Lower lobe of right lung (tissue), 2 donors: ENCODE measurements at regions not wholly inside any gene's neighbourhood (a gene's known extent, or its start where the extent isn't known, plus 50 kb on each side); places are given as distances from the start of the nearest gene placed in this dataset.

Source experiments
- ATAC-seq, 2 donors: fragments of 200-7000 bp; cut with Tn5 transposase; one replicate each; pipeline ENCODE4 v1.9.1; 2020 to 2022; ENCODE audit warnings: mild to moderate bottlenecking in 2 of 2, moderate library complexity in 2 of 2
- DNase-seq: peaks from one replicate; pipeline ENCODE4 v3.0.0-alpha.2; 2020
- H3K27ac ChIP-seq: fragments of 200-600 bp; one replicate; pipeline ENCODE4 v1.8.0; 2022
- H3K27me3 ChIP-seq: fragments of 200-600 bp; one replicate; pipeline ENCODE4 v1.8.0; 2022; ENCODE audit warnings: low read depth
- H3K36me3 ChIP-seq: fragments of 200-600 bp; one replicate; pipeline ENCODE4 v1.8.0; 2022; ENCODE audit warnings: mild to moderate bottlenecking
- H3K4me1 ChIP-seq: fragments of 200-600 bp; one replicate; pipeline ENCODE4 v1.8.0; 2022
- H3K4me3 ChIP-seq: fragments of 200-600 bp; one replicate; pipeline ENCODE4 v1.8.0; 2022; ENCODE audit warnings: mild to moderate bottlenecking
- H3K9me3 ChIP-seq: fragments of 200-600 bp; one replicate; pipeline ENCODE4 v1.8.0; 2022
- intact Hi-C: fragments of 100-400 bp; cut with DNase I; formaldehyde crosslinking; loops from one replicate; pipeline ENCODE4 v1.11.0; 2022
- TF ChIP-seq, protein P1 (sequence below): fragments of 200-600 bp; IDR thresholded peaks from one replicate; pipeline ENCODE4 v1.8.0; 2022; ENCODE audit warnings: antibody characterized with exemption, mild to moderate bottlenecking
- donor health status: DM: no; HTN: yes; CAD: no; lungs with severe emphysema.

DNA sequence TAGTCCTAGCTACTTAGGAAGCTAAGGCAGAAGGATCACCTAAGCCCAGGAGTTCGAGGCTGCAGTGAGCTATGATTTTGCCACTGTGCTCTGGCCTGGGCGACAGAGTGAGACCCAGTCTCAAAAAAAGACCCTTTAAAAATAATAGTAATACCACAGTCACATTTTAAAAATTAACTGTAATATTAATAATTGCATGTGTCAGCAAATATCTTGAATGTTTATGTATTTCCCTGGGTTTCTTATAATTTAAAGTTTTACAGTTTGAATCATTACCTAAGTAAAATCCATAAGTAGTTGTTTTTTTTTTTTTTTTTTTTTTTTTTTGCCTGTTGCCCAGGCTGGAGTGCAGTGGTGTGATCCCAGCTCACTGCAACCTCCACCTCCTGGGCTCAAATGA lies 69.2 kb downstream of the LYZL2 start:
- Histone ChIP-seq H3K4me3 (no peak overlapping the region), H3K4me1 (peaks cover 15% of the 10 kb centered on the region), H3K27me3 (no peaks in the 10 kb centered on the region), H3K9me3 (no peaks in the 10 kb centered on the region), H3K36me3 (no peaks in the 10 kb centered on the region), H3K27ac (no peak overlapping the region)
- ATAC-seq (no peak), DNase-seq (no peak)
- intact Hi-C loops = no loop called here
- TF ChIP-seq, protein P1, sequence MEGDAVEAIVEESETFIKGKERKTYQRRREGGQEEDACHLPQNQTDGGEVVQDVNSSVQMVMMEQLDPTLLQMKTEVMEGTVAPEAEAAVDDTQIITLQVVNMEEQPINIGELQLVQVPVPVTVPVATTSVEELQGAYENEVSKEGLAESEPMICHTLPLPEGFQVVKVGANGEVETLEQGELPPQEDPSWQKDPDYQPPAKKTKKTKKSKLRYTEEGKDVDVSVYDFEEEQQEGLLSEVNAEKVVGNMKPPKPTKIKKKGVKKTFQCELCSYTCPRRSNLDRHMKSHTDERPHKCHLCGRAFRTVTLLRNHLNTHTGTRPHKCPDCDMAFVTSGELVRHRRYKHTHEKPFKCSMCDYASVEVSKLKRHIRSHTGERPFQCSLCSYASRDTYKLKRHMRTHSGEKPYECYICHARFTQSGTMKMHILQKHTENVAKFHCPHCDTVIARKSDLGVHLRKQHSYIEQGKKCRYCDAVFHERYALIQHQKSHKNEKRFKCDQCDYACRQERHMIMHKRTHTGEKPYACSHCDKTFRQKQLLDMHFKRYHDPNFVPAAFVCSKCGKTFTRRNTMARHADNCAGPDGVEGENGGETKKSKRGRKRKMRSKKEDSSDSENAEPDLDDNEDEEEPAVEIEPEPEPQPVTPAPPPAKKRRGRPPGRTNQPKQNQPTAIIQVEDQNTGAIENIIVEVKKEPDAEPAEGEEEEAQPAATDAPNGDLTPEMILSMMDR = no peak

DNA sequence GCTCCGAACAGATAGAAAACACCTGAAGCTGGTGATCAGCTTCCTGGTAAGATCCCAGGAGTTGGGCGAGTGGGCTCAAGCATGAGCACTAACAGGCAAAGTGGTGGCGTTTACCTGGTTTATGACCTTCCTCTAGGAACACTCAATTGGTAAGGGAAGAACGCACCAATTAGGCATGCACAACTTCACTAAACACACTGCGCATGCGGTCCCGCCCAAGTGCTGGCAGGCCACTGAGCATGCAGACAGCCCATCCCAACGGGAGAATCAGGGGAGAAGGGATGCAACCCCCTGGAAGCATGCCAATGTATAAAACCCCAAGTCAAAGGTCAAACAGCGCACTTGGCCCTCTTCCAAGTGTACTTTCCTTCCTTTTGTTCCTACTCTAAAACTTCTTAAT lies 70.4 kb downstream of the LYZL2 start:
- Histone ChIP-seq H3K9me3 (no peaks in the 10 kb centered on the region), H3K27me3 (no peaks in the 10 kb centered on the region), H3K4me1 (peaks cover 25% of the 10 kb centered on the region), H3K4me3 (no peak overlapping the region), H3K27ac (no peak overlapping the region), H3K36me3 (no peaks in the 10 kb centered on the region)
- intact Hi-C loops = no loop called here
- TF ChIP-seq, protein P1 = no peak
- ATAC-seq = no peak
- no peak for DNase-seq

DNA sequence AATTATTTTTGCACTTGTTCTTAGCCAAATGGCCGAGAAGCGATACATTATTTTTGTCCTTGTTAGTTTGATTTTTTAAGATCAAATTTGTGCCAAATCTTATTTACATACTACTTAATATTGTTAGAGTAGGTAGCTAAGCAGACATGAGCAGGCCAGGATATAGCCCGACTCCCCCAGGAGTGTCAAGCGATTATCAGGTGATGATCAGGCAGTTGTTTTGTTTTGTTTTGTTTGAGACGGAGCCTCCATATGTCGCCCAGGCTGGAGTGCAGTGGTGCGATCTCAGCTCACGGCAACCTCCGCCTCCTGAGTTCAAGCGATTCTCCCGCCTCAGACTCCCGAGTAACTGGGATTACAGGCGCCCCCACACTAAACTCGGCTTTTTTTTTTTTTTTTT lies 71.1 kb downstream of the LYZL2 start:
- Histone ChIP-seq H3K27ac (no peak overlapping the region), H3K9me3 (no peaks in the 10 kb centered on the region), H3K4me3 (no peak overlapping the region), H3K4me1 (peaks cover 33% of the 10 kb centered on the region), H3K27me3 (no peaks in the 10 kb centered on the region), H3K36me3 (no peaks in the 10 kb centered on the region)
- intact Hi-C loops = no loop called here
- no peak for DNase-seq
- TF ChIP-seq, protein P1 = no peak
- no peak for ATAC-seq

DNA sequence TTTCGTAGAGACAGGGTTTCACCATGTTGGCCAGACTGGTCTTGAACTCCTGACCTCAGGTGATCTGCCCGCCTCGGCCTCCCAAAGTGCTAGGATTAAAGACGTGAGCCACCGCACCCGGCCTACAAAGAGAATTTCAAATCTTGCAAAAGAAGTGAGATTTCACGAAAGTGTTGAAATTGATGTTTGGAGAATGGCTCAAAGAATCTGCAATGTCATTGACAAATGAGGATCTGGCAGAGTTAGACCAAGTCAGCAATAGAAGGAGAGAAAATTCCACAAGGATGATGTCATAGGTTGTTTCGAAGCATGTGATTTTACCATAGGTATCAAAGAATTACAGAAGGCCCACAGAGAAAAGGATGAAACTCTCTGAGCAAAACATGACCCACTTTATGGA lies 71.7 kb downstream of the LYZL2 start:
- ATAC-seq (peak in 1 of 2 donors; percentile 28), DNase-seq (no peak)
- H3K27ac ChIP-seq = no peak overlapping the region
- H3K4me3 ChIP-seq = no peak overlapping the region
- H3K36me3 ChIP-seq = no peaks in the 10 kb centered on the region
- intact Hi-C loops = no loop called here
- no peaks in the 10 kb centered on the region for H3K27me3 ChIP-seq
- TF ChIP-seq, protein P1 = no peak
- H3K4me1 ChIP-seq = peaks cover 37% of the 10 kb centered on the region
- no peaks in the 10 kb centered on the region for H3K9me3 ChIP-seq

DNA sequence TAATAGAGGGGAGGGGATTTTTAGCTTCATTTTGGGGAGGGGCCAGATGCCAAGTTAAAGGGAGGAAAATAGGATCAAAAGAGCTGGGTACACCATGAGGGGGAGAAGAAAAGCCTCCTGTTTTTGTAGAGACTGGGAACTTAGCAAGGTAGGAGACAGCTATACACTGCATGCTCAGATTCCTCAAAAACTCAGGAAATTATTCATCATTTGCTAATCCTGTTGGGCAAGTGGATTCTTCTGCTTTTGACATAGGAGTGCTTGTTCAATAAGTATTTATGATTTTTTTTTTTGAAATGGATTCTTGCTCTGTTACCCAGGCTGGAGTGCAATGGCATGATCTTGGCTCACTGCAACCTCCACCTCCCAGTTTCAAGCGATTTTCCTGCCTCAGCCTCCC lies 73.4 kb downstream of the LYZL2 start:
- ATAC-seq (peak in 1 of 2 donors; percentile 16), DNase-seq (no peak)
- Histone ChIP-seq H3K9me3 (no peaks in the 10 kb centered on the region), H3K27me3 (no peaks in the 10 kb centered on the region), H3K27ac (no peak overlapping the region), H3K4me1 (peaks cover 37% of the 10 kb centered on the region), H3K4me3 (no peak overlapping the region), H3K36me3 (no peaks in the 10 kb centered on the region)
- TF ChIP-seq, protein P1 = no peak
- intact Hi-C loops = no loop called here

DNA sequence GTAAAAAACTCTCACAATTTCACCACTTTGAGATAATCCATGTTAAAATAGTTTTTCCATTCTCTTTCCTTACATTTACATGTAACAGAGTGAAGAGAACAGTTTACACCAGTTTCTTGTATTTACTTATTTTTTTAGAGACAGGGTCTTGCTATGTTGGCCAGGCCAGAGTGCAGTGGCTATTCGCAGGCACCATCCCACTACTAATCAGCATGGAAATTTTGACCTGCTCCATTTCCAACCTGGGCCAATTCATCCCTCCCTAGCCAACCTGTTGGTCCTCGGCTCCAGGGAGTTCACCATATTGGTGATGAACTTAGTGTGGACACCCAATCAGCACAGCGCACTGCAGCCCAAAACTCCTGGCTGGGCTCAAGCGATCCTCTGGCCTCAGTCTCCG lies 74.1 kb downstream of the LYZL2 start:
- intact Hi-C loops = no loop called here
- H3K4me1 ChIP-seq = peaks cover 37% of the 10 kb centered on the region
- no peak for ATAC-seq

More for the DNA sequence above, 74.1 kb downstream of the LYZL2 start:
- no peak for DNase-seq
- no peaks in the 10 kb centered on the region for H3K36me3 ChIP-seq
- TF ChIP-seq, protein P1 = no peak
- no peak overlapping the region for H3K4me3 ChIP-seq
- H3K27ac ChIP-seq = no peak overlapping the region
- H3K27me3 ChIP-seq = no peaks in the 10 kb centered on the region
- H3K9me3 ChIP-seq = no peaks in the 10 kb centered on the region
